ENCODE measurements at regions not wholly inside any gene's neighbourhood (a gene's known extent, or its start where the extent isn't known, plus 50 kb on each side); places are given as distances from the start of the nearest gene placed in this dataset.
"Not testable (repeated sequence)": the region's sequence is repeated elsewhere in the genome, so short reads cannot be mapped to it uniquely, and the experiment has no call there.

DNA sequence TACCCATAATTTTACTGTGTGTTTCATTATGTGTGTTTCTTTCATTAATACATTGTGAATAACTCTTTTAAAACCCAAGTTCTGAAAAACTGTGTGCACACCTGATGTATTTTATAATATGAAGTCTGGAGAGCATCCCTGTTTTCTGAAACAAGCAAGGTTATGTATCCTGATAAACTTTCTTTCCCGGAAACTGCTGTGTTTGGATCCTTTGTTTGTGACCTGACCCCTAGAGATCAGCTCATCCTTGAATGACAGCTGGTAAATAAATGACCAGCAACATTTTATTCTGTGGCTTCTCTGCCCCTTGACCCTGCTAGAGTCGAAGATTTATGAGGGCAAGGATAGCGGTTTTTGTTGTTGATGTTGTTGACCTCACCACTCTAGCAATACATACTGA is 535.6 kb upstream of the ZFP42 start:
- DNase-seq (ENCODE audit: low read depth in 2 of 3, low spot score in 2 of 3) = no peak

DNA sequence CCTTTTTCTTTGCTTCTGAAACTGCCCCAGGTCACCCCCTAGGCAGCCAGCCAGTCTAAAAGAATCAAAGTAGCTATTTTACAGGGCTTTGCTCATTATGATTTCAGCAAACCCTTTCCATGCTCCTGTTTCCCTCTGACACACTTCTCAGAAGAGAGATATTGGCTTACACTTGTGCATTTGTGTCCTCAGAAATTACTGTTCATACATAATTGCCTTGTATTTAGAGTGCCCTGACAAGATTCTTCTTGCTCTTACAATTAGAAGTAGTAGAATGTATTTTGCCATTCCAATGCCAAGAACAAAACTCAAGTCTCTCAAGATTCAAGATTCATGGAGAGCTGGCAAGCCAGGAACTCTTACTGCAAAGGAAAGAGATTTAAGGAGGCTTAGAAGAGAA is 531.0 kb upstream of the ZFP42 start:
- no peak for DNase-seq (ENCODE audit: low read depth in 2 of 3, low spot score in 2 of 3)

- DNase-seq (ENCODE audit: low read depth in 2 of 3, low spot score in 2 of 3) = no peak
These were observed 528.3 kb upstream of the ZFP42 start for GRCh38 chr4:187467224-187467623.

- no peak for DNase-seq (ENCODE audit: low read depth in 2 of 3, low spot score in 2 of 3)
These were observed 525.9 kb upstream of the ZFP42 start for GRCh38 chr4:187469627-187470026.

DNA sequence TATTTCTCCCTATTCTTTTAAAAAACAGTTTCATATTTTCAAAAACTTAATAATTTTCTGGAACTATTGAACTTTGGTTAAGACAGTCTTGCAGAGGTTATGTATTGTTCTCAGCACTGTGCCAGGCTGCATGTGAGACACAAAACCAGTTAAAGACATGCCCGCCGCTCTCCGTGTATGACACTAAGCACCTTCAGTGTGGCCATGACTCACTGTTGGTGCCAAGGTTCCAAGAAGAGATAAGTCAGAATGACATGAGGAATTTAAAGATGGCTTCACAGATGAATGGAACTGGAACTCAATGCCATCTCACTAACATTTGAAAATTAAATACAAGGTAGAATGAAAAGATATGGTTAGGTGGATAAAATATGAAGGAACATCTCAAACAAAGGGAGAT is 525.5 kb upstream of the ZFP42 start:
- DNase-seq (ENCODE audit: low read depth in 2 of 3, low spot score in 2 of 3) = no peak

DNA sequence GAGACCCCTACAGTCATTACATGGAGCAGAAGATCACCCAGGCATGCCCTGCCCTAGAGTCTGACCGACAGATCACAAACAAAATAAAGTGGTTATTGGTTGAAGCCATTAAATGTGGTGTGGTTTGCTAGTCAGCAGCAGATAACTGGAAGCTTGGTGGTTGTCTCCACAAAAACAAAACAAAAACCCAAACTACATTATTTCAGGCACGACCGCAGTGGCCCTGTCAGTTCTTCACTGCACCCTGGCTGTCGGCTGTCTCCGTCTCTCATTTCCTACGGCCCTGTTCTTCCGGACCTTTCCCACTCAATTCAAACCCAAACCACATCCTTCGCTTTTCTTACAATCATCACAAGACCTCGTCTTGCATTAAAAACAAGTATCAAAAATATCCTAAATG is 521.3 kb upstream of the ZFP42 start:
- no peak for DNase-seq (ENCODE audit: low read depth in 2 of 3, low spot score in 2 of 3)

GRCh38 chr4:187475901-187476300 is 519.7 kb upstream of the ZFP42 start:
- DNase-seq (ENCODE audit: low read depth in 2 of 3, low spot score in 2 of 3) = no peak

- DNase-seq (ENCODE audit: low read depth in 2 of 3, low spot score in 2 of 3) = no peak
These were observed 518.3 kb upstream of the ZFP42 start for GRCh38 chr4:187477224-187477623.

DNA sequence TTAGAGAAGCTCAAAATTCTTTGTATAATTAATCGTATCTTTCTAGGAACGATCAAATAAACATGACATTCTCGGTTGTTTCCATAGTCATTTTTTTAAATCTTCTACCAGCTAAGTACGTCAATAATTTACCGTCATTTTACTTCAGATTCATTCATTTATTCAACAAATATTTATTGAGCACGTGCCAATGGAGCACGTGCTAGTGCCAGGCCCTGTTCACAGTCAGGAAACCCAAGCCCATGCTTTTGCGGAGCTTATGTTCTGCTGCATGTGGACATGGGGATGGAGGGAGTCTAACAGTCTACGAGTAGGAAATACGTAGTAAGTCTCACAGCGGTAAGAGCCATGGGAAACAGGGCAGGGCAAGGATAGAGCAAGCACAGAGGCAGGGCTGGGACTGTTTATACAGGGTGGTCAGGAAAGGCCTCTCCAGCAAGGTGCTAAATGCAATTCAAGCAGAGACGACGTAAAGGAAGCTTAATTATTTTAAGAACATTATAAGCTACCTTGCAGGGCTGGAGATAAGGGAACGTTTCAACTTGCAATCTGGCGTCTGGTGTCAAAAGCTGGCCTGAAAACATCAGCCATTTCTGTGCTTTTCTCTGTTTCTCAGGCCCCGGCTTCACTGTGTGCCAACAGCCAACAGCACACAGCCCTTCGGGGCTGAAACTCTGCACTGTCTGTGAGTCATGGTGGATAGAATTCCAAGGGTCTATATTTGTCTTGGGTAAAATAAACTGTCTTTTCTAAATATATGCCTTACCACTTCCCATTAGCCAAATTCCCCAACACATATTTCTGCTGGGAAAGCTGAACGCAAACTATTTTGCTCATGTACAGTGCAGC is 517.1 kb upstream of the ZFP42 start:
- DNase-seq (ENCODE audit: low read depth in 2 of 3, low spot score in 2 of 3) = no peak

- DNase-seq (ENCODE audit: low read depth in 2 of 3, low spot score in 2 of 3) = no peak
These were observed 516.1 kb upstream of the ZFP42 start for GRCh38 chr4:187479511-187479910.

- DNase-seq (ENCODE audit: low read depth in 2 of 3, low spot score in 2 of 3) = no peak
These were observed 515.1 kb upstream of the ZFP42 start for GRCh38 chr4:187480146-187481145.

DNA sequence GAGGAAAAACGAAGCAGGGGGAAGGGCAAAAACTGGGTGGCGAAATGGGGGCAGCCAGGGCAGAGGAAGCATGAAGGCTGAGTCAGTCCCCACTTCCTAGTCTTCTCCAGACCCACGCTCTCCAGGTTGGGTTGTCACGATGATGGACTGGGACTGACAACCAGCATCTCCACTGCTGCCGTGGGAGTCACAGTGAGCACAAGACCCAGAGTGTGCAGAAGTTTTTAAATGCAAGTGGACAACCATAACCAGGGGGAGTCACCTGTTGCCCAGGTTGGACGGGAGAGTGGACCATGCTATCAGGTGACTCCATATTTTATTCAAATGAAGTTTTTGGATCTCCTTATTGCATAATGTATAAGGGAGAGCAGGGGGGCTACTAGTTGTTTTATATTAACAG is 511.4 kb upstream of the ZFP42 start:
- no peak for DNase-seq (ENCODE audit: low read depth in 2 of 3, low spot score in 2 of 3)

DNA sequence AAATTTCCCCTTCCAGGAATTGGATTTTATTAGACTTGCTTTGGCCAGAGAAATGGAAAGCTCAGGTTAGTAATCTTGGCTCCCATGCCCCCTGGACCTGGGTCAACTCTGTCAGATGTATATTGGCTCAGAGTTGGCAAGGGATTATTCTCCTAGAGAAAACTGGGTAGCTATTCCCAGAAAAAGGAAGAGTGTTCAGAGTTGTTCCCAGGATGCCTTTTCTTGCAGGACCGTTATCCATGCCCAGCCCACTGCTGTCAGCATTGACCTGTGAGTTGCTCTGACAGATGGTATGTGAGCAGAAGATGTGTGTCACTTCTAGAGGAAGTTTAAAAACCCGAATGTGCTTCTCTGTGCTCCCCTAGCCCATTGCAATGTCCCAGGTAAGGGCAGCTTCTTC is 509.9 kb upstream of the ZFP42 start:
- DNase-seq (ENCODE audit: low read depth in 2 of 3, low spot score in 2 of 3) = no peak

DNA sequence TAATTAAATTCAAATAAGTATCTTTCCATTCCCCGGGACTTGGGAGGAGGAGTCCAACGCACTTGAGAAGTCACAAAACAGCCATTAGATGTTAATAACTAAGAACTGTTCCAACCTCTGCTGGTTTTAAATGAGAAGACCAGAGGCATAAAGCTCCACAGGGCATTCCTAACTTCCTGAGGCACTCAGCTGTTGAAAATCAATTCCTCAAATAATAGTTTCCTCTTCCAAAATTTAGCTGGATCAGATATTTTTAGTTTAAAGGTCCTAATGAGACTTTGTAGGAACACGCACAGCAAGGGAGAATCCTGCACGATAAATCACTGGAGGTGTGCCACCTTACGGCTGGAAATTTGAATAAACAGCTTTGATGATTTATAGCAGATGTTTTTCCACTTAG is 504.3 kb upstream of the ZFP42 start:
- DNase-seq (ENCODE audit: low read depth in 2 of 3, low spot score in 2 of 3) = no peak

- DNase-seq (ENCODE audit: low read depth in 2 of 3, low spot score in 2 of 3) = no peak
These were observed 503.6 kb upstream of the ZFP42 start for GRCh38 chr4:187491959-187492358.

- DNase-seq (ENCODE audit: low read depth in 2 of 3, low spot score in 2 of 3) = no peak
These were observed 501.9 kb upstream of the ZFP42 start for GRCh38 chr4:187493661-187494060.

GRCh38 chr4:187499956-187500355 is 495.6 kb upstream of the ZFP42 start:
- no peak for DNase-seq (ENCODE audit: low read depth in 2 of 3, low spot score in 2 of 3)

GRCh38 chr4:187500796-187501195 is 494.8 kb upstream of the ZFP42 start:
- no peak for DNase-seq (ENCODE audit: low read depth in 2 of 3, low spot score in 2 of 3)

DNA sequence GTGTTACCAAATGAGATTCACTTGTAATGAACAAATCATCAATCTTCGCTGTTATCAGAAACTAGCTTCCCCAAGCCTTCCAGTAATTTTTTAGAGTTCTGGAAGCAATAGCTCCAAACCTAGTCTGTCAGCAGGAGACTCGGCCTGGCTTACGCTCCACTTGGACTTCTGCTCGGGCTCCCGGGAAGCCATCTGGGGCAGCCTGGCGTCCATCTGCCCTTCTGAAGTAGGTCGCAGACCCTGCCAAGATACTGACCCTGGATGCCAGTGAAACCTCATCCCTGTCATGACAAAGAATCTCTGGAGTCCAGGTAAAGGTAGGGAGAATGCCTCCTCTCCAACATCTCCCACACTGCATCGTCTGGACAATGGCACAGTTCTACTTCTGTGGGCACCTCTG is 493.8 kb upstream of the ZFP42 start:
- no peak for DNase-seq (ENCODE audit: low read depth in 2 of 3, low spot score in 2 of 3)

DNA sequence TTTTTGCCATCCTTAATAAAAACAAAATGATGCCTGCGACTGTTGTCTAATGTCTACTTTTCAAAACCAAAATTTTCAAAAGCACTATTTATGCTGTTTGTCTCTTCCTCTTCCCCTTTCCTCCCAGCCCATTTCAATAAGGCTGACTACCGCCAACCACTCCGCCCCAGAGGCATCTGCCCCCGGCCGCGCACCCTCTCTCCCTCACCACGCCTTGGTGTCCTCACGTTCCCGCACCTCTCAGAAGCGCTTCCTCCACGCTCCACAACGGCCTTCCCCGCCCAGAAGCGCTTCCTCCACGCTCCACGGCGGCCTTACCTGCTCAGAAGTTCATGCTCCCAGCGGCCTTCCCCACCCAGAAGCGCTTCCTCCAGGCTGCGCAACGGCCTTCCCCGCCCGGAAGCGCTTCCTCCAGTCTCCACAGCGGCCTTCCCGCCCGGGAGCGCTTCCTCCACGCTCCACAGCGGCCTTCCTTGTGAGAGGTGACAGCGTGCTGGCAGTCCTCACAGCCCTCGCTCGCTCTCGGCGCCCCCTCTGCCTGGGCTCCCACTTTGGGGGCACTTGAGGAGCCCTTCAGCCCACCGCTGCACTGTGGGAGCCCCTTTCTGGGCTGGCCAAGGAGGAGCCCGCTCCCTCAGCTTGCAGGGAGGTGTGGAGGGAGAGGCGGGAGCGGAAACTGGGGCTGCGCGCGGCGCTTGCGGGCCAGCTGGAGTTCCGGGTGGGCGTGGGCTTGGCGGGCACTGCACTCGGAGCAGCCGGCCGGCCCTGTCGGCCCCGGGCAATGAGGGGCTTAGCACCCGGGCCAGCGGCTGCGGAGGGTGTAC is 490.4 kb upstream of the ZFP42 start:
- DNase-seq (ENCODE audit: low read depth in 2 of 3, low spot score in 2 of 3) = no peak

GRCh38 chr4:187505798-187506141 is 489.8 kb upstream of the ZFP42 start:
- DNase-seq (ENCODE audit: low read depth in 2 of 3, low spot score in 2 of 3) = not testable (repeated sequence)

Measured in hematopoietic multipotent progenitor cell (in vitro differentiated cells).